ENCODE measurements at regions not wholly inside any gene's neighbourhood (a gene's known extent, or its start where the extent isn't known, plus 50 kb on each side); places are given as distances from the start of the nearest gene placed in this dataset.

DNA sequence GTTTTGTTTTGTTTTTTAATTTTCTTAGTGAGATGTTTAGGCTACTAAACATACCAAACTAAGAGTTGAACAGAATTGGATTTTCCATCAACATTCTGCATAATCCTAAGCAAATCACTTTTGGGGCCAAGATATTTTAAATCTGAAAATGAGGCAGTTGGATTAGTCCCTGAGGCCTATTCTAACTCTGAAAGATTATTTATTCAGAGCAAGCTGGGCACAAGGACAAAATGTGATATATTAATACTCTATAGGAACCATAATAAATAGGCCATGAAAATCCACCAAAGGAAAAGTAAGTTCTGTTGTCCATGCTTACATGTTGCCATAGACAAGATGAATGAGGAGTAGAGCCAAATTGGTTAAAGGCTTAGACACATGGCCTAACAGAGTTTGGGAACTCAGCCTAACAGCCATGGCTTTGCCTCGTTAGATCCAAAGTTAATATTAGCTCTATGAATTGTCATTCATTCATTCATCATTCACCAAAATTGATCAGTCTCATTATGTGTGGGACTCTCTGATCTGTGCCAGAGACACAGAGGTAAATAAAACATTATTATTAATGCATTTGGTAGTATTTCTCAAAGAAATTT lies 183.5 kb downstream of the SCG2 start:
- Histone ChIP-seq H2BK12ac (ENCODE audit: low read depth, low read length) (no peak overlapping the region), H3K14ac (ENCODE audit: insufficient read length) (no peak overlapping the region), H3K27me3 (replicated peaks in 1 of 4; ENCODE audit: control insufficient read depth in 3 of 4, extremely low read depth in 1 of 4, insufficient read depth in 3 of 4, low read length in 3 of 4) (no peaks in the 10 kb centered on the region), H3K27ac (ENCODE audit: low read depth, low read length) (no peak overlapping the region), H3K4ac (replicated peaks; ENCODE audit: insufficient read length, low read depth, low read length) (no peak overlapping the region), H3K9me3 (ENCODE audit: insufficient read depth in 2 of 2, low read depth in 1 of 2, low read length in 1 of 2) (no peaks in the 10 kb centered on the region), H4K8ac (ENCODE audit: extremely low read depth, insufficient read depth, low read length) (no peak overlapping the region), H4K5ac (ENCODE audit: insufficient read length, low read depth, low read length) (no peak overlapping the region), H3K23ac (ENCODE audit: insufficient read length) (no peak overlapping the region), H2BK20ac (ENCODE audit: low read length) (no peak overlapping the region), H3K23me2 (ENCODE audit: low read depth, low read length) (no peaks in the 10 kb centered on the region), H2BK15ac (ENCODE audit: low read length) (no peak overlapping the region), H3K9ac (replicated peaks in 1 of 4; ENCODE audit: extremely low read depth in 1 of 4, low read depth in 3 of 4, low read length in 3 of 4) (no peak overlapping the region), H3K4me2 (ENCODE audit: insufficient read depth in 1 of 2, low read depth in 2 of 2, low read length in 2 of 2) (no peak overlapping the region), H3K56ac (replicated peaks; ENCODE audit: insufficient read length, low read depth, low read length) (no peak overlapping the region), H4K20me1 (replicated peaks in 1 of 2; ENCODE audit: control insufficient read depth in 1 of 2, insufficient read depth in 2 of 2, low read length in 2 of 2) (no peaks in the 10 kb centered on the region), H3K4me1 (replicated peaks in 1 of 4; ENCODE audit: control insufficient read depth in 3 of 4, insufficient read depth in 4 of 4, low read length in 3 of 4) (no peaks in the 10 kb centered on the region), H3K79me1 (ENCODE audit: low read depth, low read length) (no peaks in the 10 kb centered on the region), H2AFZ (ENCODE audit: low read length) (no peak overlapping the region), H3K18ac (ENCODE audit: extremely low read depth, low read length) (no peak overlapping the region), H3K4me3 (ENCODE audit: extremely low read depth in 1 of 4, insufficient read depth in 2 of 4, low read depth in 3 of 4, low read length in 4 of 4) (no peak overlapping the region), H4K91ac (replicated peaks; ENCODE audit: insufficient read length, low read length) (no peak overlapping the region), H2BK5ac (ENCODE audit: low read depth, low read length) (no peak overlapping the region), H3K36me3 (ENCODE audit: control insufficient read depth in 2 of 4, insufficient read depth in 4 of 4, low read length in 3 of 4) (no peaks in the 10 kb centered on the region), H3K79me2 (ENCODE audit: control insufficient read depth in 1 of 2, insufficient read depth in 2 of 2, low read length in 2 of 2) (no peaks in the 10 kb centered on the region), H2BK120ac (replicated peaks; ENCODE audit: low read depth, low read length) (no peak overlapping the region), H2AK5ac (ENCODE audit: low read depth, low read length) (no peak overlapping the region)
- CTCF ChIA-PET (ENCODE audit: partially characterized antibody) = no interaction called here
- 91% methylated on average over 1 of the region's 1 CpG; no CpG with 5 or more reads in 1 of the 2 experiments for WGBS, 2 experiments (ENCODE audit: extremely low coverage in 1 of 2, insufficient coverage in 1 of 2, insufficient read length in 1 of 2, insufficient replicate concordance in 2 of 2, low coverage in 1 of 2, low lambda C conversion rate in 2 of 2, missing lambda C conversion rate in 1 of 2)
- DNase-seq (ENCODE audit: low read depth in 1 of 2, low spot score in 2 of 2) (no peak), FAIRE-seq (no peak)
- POLR2A ChIA-PET (ENCODE audit: partially characterized antibody) = no interaction called here
- no peak for TF ChIP-seq EZH2 (IDR thresholded peaks at IDR 0.05; ENCODE audit: low read depth, low read length, severe bottlenecking)
- TF ChIP-seq NRF1 (IDR thresholded peaks at IDR 0.05; ENCODE audit: low read depth, low read length) = no peak
- TF ChIP-seq JUN (IDR thresholded peaks at IDR 0.05; ENCODE audit: low read depth, low read length) = no peak
- TF ChIP-seq EP300 (IDR thresholded peaks at IDR 0.05; ENCODE audit: borderline replicate concordance in 1 of 2, low read depth in 2 of 2, low read length in 2 of 2) = no peak
- TF ChIP-seq HDAC2 (IDR thresholded peaks at IDR 0.05; ENCODE audit: borderline replicate concordance in 1 of 2, low read depth in 2 of 2, low read length in 2 of 2) = no peak
- TF ChIP-seq CHD2 (IDR thresholded peaks at IDR 0.05; ENCODE audit: low read length) = no peak
- TF ChIP-seq ASH2L (IDR thresholded peaks at IDR 0.05; ENCODE audit: low read length) = no peak
- TF ChIP-seq POLR2AphosphoS5 (IDR thresholded peaks at IDR 0.05; ENCODE audit: low read depth, low read length) = no peak
- TF ChIP-seq USF2 (IDR thresholded peaks at IDR 0.05; ENCODE audit: low read length) = no peak
- no peak for TF ChIP-seq TAF7 (optimal IDR thresholded peaks at IDR 0.05; ENCODE audit: borderline replicate concordance, low read depth, low read length)
- no peak for TF ChIP-seq CBX5 (IDR thresholded peaks at IDR 0.05; ENCODE audit: low read depth, low read length)
- TF ChIP-seq ATF3 (IDR thresholded peaks at IDR 0.05; ENCODE audit: insufficient read depth, low read depth, low read length) = no peak

All from H1 (cell line).